Right lung (tissue), 2 donors: ENCODE measurements at regions not wholly inside any gene's neighbourhood (a gene's known extent, or its start where the extent isn't known, plus 50 kb on each side); places are given as distances from the start of the nearest gene placed in this dataset.

Source experiments
- DNase-seq, 2 donors: peaks; one replicate each; pipeline ENCODE4 v3.0.0-alpha.2; 2013

GRCh38 chr5:114657342-114658130 lies 295.7 kb downstream of the KCNN2 start:
- no peak for DNase-seq

- no peak for DNase-seq
Measured at GRCh38 chr5:114649878-114650277, 288.0 kb downstream of the KCNN2 start.

GRCh38 chr5:114648940-114649339 lies 287.1 kb downstream of the KCNN2 start:
- no peak for DNase-seq

GRCh38 chr5:114644576-114644975 lies 282.7 kb downstream of the KCNN2 start:
- DNase-seq, result no peak

GRCh38 chr5:114636271-114636670 lies 274.4 kb downstream of the KCNN2 start:
- DNase-seq, result no peak

- DNase-seq, result no peak
Measured at GRCh38 chr5:114634967-114635901, 273.4 kb downstream of the KCNN2 start.

GRCh38 chr5:114634517-114634916 lies 272.6 kb downstream of the KCNN2 start:
- DNase-seq, result no peak

GRCh38 chr5:114612406-114612805 lies 250.5 kb downstream of the KCNN2 start:
- DNase-seq, result no peak

- DNase-seq, result peak in 1 of 2 donors; percentile 2
Measured at GRCh38 chr5:114581136-114581535, 219.3 kb downstream of the KCNN2 start.

- no peak for DNase-seq
Measured at GRCh38 chr5:114565871-114566270, 204.0 kb downstream of the KCNN2 start.

- DNase-seq, result no peak
Measured at GRCh38 chr5:114565139-114565538, 203.3 kb downstream of the KCNN2 start.

GRCh38 chr5:114561415-114561814 lies 199.5 kb downstream of the KCNN2 start:
- no peak for DNase-seq
